AG04450 (cell line): ENCODE measurements at regions not wholly inside any gene's neighbourhood (a gene's known extent, or its start where the extent isn't known, plus 50 kb on each side); places are given as distances from the start of the nearest gene placed in this dataset.

ENCODE experiments used
- CTCF ChIA-PET: fragments of 300-600, 350-600 bp; formaldehyde crosslinking; extraction: SDS; loops from one replicate; lab custom pipeline; 2022; ENCODE audit warnings: antibody characterized with exemption, inconsistent platforms; lab: Charles Lee
- POLR2A ChIA-PET: fragments of 350-600 bp; formaldehyde crosslinking; extraction: SDS; loops from one replicate; lab custom pipeline; 2021; ENCODE audit warnings: antibody characterized with exemption, inconsistent platforms; lab: Yijun Ruan, JAX
- DNase-seq: peaks from one replicate; pipeline ENCODE4 v3.0.0-alpha.2; 2011; ENCODE audit warnings: low read depth, low spot score
- H3K27ac ChIP-seq: one replicate; pipeline ENCODE4 v1.5.1; 2012; ENCODE audit warnings: low read depth, low read length, control low read depth
- H3K27me3 ChIP-seq: one replicate; pipeline ENCODE4 v1.6.0; 2012; ENCODE audit warnings: low read length; ENCODE audit not compliant: control insufficient read depth, insufficient read depth
- H3K4me3 ChIP-seq: 2 replicates; pipeline ENCODE4 v1.5.1; 2011; ENCODE audit warnings: mild to moderate bottlenecking, low read depth, low read length, control low read depth
- H3K9me3 ChIP-seq: 2 replicates; pipeline ENCODE4 v1.5.1; 2012; ENCODE audit warnings: low read length; ENCODE audit not compliant: control insufficient read depth, insufficient read depth
- TF ChIP-seq, protein P1 (sequence below): IDR thresholded peaks from 2 replicates; pipeline ENCODE4 v1.5.1; 2011; ENCODE audit warnings: low read depth, low read length, control low read depth, inconsistent platforms

DNA sequence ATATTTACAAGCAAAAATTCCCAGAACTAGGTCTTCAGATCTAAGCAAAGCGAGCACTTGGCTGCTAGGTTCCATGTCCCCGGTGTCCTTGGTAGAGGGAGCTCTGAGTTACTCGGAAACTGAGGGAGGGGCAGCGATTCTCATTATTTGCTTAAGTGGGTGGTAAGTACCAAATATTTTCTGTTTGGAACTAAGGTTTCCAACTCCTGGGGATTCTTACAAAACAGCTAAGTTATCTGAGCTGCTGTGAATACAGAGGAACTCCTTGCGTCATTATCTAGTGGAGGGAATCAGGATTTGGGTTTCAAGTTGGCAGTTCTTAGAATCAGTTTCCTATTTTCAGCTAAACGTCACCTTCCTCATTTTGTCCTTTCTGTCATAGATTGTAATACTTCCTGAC lies 76.8 kb upstream of the IKZF1 start:
- TF ChIP-seq, protein P1, sequence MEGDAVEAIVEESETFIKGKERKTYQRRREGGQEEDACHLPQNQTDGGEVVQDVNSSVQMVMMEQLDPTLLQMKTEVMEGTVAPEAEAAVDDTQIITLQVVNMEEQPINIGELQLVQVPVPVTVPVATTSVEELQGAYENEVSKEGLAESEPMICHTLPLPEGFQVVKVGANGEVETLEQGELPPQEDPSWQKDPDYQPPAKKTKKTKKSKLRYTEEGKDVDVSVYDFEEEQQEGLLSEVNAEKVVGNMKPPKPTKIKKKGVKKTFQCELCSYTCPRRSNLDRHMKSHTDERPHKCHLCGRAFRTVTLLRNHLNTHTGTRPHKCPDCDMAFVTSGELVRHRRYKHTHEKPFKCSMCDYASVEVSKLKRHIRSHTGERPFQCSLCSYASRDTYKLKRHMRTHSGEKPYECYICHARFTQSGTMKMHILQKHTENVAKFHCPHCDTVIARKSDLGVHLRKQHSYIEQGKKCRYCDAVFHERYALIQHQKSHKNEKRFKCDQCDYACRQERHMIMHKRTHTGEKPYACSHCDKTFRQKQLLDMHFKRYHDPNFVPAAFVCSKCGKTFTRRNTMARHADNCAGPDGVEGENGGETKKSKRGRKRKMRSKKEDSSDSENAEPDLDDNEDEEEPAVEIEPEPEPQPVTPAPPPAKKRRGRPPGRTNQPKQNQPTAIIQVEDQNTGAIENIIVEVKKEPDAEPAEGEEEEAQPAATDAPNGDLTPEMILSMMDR: no peak
- no peak overlapping the region for H3K4me3 ChIP-seq
- ChIA-PET CTCF (no interaction called here), POLR2A (no interaction called here)
- H3K27me3 ChIP-seq: no peaks in the 10 kb centered on the region
- no peaks in the 10 kb centered on the region; the same call in 1 of the 2 replicates for H3K9me3 ChIP-seq
- H3K27ac ChIP-seq: no peak overlapping the region
- DNase-seq: no peak

DNA sequence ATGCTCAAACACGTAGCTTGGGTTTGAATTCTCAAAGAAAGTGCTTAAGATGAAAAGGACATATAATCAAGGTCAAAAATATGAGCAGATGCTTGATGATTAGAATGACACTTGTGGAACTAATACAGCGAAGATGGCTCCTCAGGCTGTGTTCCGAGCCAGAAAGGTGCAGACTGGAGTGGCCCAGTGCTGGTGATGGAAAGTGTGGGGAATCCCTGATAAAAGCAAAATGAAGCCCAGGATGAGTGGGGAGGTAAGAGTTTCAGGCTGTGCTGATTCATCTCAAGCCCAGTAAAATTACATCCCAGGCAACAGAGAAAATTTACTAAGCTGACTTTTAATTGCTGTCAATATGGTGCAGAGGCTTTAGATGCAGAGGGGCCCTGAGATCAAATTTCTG lies 77.8 kb upstream of the IKZF1 start:
- CTCF ChIA-PET: interaction anchor here (0.6 kb wide), 1 partner anchor 22 kb away, joined by 5 read pairs; no protein-coding TSS in a partner anchor
- DNase-seq: no peak

DNA sequence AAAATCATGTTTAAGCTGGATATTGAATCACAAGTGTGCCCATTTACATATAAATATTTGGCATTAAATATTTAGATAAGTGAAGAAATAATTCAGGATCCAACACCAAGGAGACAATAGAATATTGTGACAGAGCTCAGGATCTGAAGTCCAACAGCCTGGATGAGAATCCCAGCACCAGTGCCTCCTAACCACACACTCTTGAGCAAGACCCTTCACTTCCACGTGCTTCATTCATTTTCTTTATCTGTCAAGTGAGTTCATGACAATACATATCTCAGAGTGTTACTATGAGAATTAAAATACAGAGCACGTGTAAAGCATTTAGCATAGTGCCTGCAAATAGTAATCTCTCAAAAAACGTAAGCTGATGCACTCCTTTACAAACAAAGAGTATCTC lies 78.4 kb upstream of the IKZF1 start:
- TF ChIP-seq, protein P1: no peak
- Histone ChIP-seq H3K27me3 (no peaks in the 10 kb centered on the region), H3K4me3 (no peak overlapping the region), H3K9me3 (no peaks in the 10 kb centered on the region; the same call in 1 of the 2 replicates), H3K27ac (no peak overlapping the region)
- DNase-seq: no peak
- CTCF ChIA-PET: no interaction called here
- POLR2A ChIA-PET: no interaction called here

More for the DNA sequence above, 77.8 kb upstream of the IKZF1 start:
- Histone ChIP-seq H3K9me3 (no peaks in the 10 kb centered on the region; the same call in 1 of the 2 replicates), H3K27me3 (no peaks in the 10 kb centered on the region), H3K27ac (no peak overlapping the region), H3K4me3 (no peak overlapping the region)
- POLR2A ChIA-PET: no interaction called here
- TF ChIP-seq, protein P1: no peak

DNA sequence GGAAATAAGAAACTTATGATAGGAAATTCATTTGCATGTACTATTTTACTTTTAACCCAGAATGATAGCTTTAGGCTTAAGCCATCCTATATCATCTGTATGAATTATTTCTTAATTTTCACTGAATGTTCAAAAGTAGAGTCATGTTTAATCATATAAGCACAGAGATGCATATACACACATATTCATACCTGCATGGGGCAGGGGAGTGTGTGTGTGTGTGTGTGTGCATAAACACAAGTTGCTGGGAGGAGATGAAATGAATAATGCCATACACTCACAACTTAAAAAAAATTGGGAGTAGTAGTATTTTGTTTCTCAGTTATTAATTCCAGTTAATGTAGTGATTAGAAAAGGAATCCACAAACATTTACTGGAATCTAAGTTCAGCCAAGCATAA lies 83.1 kb upstream of the IKZF1 start:
- TF ChIP-seq, protein P1: no peak
- no peak for DNase-seq
- H3K27me3 ChIP-seq: no peaks in the 10 kb centered on the region
- CTCF ChIA-PET: no interaction called here
- POLR2A ChIA-PET: no interaction called here
- peaks cover 4% of the 10 kb centered on the region for H3K9me3 ChIP-seq
- no peak overlapping the region for H3K27ac ChIP-seq
- H3K4me3 ChIP-seq: no peak overlapping the region

DNA sequence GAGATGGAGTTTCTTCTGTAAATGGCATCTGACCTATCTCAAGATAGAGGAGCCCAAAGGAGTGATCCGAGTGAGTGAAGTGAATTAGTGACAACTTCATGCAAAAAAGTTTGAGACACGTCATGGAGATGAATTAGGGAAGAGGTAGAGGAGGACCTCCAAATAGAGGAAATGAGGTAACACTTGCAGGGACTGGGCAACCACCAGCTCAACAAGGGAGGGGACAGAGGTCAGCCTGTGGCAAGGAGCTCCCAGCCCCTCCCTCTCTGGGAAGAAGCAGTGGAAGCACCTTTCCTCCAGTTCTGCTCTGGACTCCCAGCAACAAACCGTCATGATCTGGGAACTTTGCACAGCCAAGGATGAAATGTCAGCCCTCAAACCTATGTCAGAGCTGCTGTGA lies 83.5 kb upstream of the IKZF1 start:
- no peak for DNase-seq
- TF ChIP-seq, protein P1: no peak
- no peaks in the 10 kb centered on the region for H3K27me3 ChIP-seq
- peaks cover 7% of the 10 kb centered on the region for H3K9me3 ChIP-seq
- ChIA-PET POLR2A (no interaction called here), CTCF (no interaction called here)
- H3K27ac ChIP-seq: no peak overlapping the region
- no peak overlapping the region for H3K4me3 ChIP-seq
